Retinal pigment epithelial cell (primary cell): ENCODE measurements at regions not wholly inside any gene's neighbourhood (a gene's known extent, or its start where the extent isn't known, plus 50 kb on each side); places are given as distances from the start of the nearest gene placed in this dataset.

ENCODE experiments used
- DNase-seq: peaks from one replicate; pipeline ENCODE4 v3.0.0-alpha.2; 2010; ENCODE audit warnings: low read depth
- H3K4me3 ChIP-seq: 2 replicates; pipeline ENCODE4 v1.5.1; 2011; ENCODE audit warnings: mild to moderate bottlenecking, low read length, control low read depth, moderate library complexity
- CTCF ChIP-seq: conservative IDR thresholded peaks from 2 replicates; pipeline ENCODE4 v1.5.1; 2011; ENCODE audit warnings: low read depth, low read length, control low read depth, inconsistent platforms

GRCh38 chr20:60892095-60892813, 359.8 kb upstream of the CDH4 start:
- no peak for DNase-seq
- H3K4me3 ChIP-seq, result no peak overlapping the region
- TF ChIP-seq CTCF, result no peak

DNA sequence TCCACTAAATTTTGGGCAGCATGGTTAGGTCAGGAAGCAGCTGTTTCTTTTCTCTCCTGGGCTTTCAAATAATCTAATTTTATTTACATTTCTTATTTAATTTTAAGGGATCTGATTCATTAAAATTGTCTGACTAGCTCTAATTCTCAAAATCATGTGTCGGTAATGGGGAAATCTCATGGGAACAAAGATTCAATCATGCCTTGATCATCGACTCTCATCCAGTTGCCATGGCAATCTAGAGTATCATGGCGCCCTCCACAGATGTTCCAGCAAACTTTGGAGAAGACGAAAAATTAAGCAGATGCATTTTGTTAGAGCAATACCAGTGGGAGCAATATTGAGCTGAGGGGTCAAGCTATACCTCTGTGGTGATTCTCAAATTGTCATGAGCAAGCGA, 358.0 kb upstream of the CDH4 start:
- H3K4me3 ChIP-seq, result no peak overlapping the region
- no peak for DNase-seq
- no peak for TF ChIP-seq CTCF

DNA sequence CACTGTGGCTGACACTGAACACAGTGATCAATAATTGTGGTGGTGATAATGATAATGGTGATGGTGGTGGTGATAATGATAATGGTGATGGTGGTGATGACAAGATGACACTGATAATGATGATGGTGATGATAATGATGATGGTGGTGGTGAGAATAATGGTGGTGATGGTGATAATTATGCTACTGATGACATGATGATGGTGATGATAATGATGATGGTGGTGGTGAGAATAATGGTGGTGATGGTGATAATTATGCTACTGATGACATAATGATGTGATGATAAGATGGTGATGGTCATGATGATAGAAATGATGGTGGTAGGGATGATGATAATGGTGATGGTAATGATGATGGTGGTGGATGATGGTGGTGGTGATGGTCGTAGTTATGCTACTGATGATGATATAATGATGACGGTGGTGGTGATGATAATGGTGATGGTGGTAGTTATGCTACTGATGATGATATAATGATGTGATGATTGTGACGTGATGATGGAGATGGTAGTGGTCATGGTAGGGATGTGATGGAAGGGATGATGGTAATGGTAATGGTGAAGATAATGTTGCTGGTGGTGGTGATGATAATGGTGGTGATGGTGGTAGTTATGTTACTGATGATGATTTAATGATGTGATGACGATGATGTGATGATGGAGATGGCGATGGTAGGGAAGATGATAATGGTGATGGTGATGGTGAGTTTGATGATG, 356.5 kb upstream of the CDH4 start:
- DNase-seq, result no peak
- no peak for TF ChIP-seq CTCF
- H3K4me3 ChIP-seq, result no peak overlapping the region

- H3K4me3 ChIP-seq, result no peak overlapping the region
- no peak for DNase-seq
- no peak for TF ChIP-seq CTCF
These were observed 354.1 kb upstream of the CDH4 start for GRCh38 chr20:60897976-60898375.

DNA sequence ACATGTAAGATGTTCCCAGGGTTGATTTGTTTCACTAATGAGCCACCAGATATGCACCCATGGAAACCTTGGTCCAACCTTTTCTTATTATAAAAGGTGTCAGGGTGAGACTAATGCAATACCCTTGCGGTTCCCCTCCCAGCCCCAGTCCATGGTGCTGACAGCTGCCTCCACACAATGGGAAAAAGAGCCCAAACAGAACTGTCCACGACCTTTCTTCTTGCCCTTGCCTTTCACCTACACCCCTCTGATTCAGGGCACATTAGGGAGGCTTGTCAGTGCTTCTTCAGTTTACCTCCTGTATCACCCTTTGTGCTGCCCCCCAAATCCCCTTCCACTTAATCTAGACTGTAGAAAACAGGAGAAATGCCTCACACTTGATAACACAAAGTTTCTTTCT, 352.7 kb upstream of the CDH4 start:
- TF ChIP-seq CTCF, result no peak
- no peak overlapping the region for H3K4me3 ChIP-seq
- DNase-seq, result no peak

- H3K4me3 ChIP-seq, result no peak overlapping the region
- DNase-seq, result no peak
- no peak for TF ChIP-seq CTCF
These were observed 351.4 kb upstream of the CDH4 start for GRCh38 chr20:60900618-60901017.

DNA sequence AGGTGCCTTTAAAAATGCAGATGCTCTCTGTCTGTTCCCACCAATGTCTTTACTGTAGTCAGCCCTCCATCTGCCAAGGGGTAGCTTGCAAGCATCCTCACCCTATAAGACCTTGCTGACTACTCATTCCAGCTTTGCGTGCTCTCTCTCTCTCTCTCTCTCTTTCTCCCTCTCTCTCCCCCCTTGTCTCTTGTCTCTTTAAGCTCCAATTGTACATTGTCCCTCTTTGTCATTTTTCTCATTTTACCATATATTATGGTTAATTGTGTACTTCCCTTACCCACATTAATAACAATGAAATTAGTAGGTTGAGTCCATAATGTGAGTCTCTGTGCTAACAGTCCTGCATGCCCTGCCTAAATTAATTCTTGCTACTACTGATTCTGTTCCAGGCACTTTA, 350.2 kb upstream of the CDH4 start:
- DNase-seq, result no peak
- TF ChIP-seq CTCF, result no peak
- H3K4me3 ChIP-seq, result no peak overlapping the region
